ENCODE measurements at regions not wholly inside any gene's neighbourhood (a gene's known extent, or its start where the extent isn't known, plus 50 kb on each side); places are given as distances from the start of the nearest gene placed in this dataset.

GRCh38 chr3:161914703-161915417 is 418.3 kb downstream of the OTOL1 start:
- intact Hi-C loops (cut with DNase I): no loop called here
- H3K27me3 ChIP-seq: no peaks in the 10 kb centered on the region
- H3K9me3 ChIP-seq: no peaks in the 10 kb centered on the region
- no peak overlapping the region for H3K4me3 ChIP-seq
- H3K27ac ChIP-seq: no peak overlapping the region
- no peaks in the 10 kb centered on the region for H3K4me1 ChIP-seq
- TF ChIP-seq CTCF (IDR thresholded peaks at IDR 0.05): no peak
- no peaks in the 10 kb centered on the region for H3K36me3 ChIP-seq
- no peak for DNase-seq (ENCODE audit: low spot score in 2 of 2)

- intact Hi-C loops (cut with DNase I): no loop called here
- no peak overlapping the region for H3K4me3 ChIP-seq
- DNase-seq (ENCODE audit: low spot score in 2 of 2): no peak
- no peak overlapping the region for H3K27ac ChIP-seq
- no peaks in the 10 kb centered on the region for H3K9me3 ChIP-seq
- no peaks in the 10 kb centered on the region for H3K36me3 ChIP-seq
- no peak for TF ChIP-seq CTCF (IDR thresholded peaks at IDR 0.05)
- H3K27me3 ChIP-seq: no peaks in the 10 kb centered on the region
- H3K4me1 ChIP-seq: no peaks in the 10 kb centered on the region
These were observed 418.8 kb downstream of the OTOL1 start for GRCh38 chr3:161915418-161915750.

GRCh38 chr3:161920196-161920595 is 423.6 kb downstream of the OTOL1 start:
- Histone ChIP-seq H3K27ac (no peak overlapping the region), H3K36me3 (no peaks in the 10 kb centered on the region), H3K4me3 (no peak overlapping the region), H3K9me3 (no peaks in the 10 kb centered on the region), H3K4me1 (no peaks in the 10 kb centered on the region), H3K27me3 (no peaks in the 10 kb centered on the region)
- no peak for TF ChIP-seq CTCF (IDR thresholded peaks at IDR 0.05)
- no peak for DNase-seq (ENCODE audit: low spot score in 2 of 2)
- intact Hi-C loops (cut with DNase I): no loop called here

GRCh38 chr3:161925749-161926360 is 429.2 kb downstream of the OTOL1 start:
- H3K36me3 ChIP-seq: no peaks in the 10 kb centered on the region
- no peak for DNase-seq (ENCODE audit: low spot score in 2 of 2)
- no peak overlapping the region for H3K4me3 ChIP-seq
- H3K4me1 ChIP-seq: no peaks in the 10 kb centered on the region
- H3K27ac ChIP-seq: no peak overlapping the region
- no peak for TF ChIP-seq CTCF (IDR thresholded peaks at IDR 0.05)
- no peaks in the 10 kb centered on the region for H3K27me3 ChIP-seq
- intact Hi-C loops (cut with DNase I): no loop called here
- no peaks in the 10 kb centered on the region for H3K9me3 ChIP-seq

GRCh38 chr3:161927131-161927530 is 430.5 kb downstream of the OTOL1 start:
- no peaks in the 10 kb centered on the region for H3K36me3 ChIP-seq
- no peak for TF ChIP-seq CTCF (IDR thresholded peaks at IDR 0.05)
- no peaks in the 10 kb centered on the region for H3K4me1 ChIP-seq
- H3K4me3 ChIP-seq: no peak overlapping the region
- H3K9me3 ChIP-seq: no peaks in the 10 kb centered on the region
- H3K27me3 ChIP-seq: no peaks in the 10 kb centered on the region
- H3K27ac ChIP-seq: no peak overlapping the region
- intact Hi-C loops (cut with DNase I): no loop called here
- DNase-seq (ENCODE audit: low spot score in 2 of 2): no peak
